ENCODE measurements at regions not wholly inside any gene's neighbourhood (a gene's known extent, or its start where the extent isn't known, plus 50 kb on each side); places are given as distances from the start of the nearest gene placed in this dataset.
A peak's percentile ranks its signal among the peaks of the same experiment; 100 is the strongest.

GRCh38 chr1:37096523-37096922, 62.2 kb upstream of the GRIK3 start:
- DNase-seq, result no peak
- Mint-ChIP-seq H3K36me3 (ENCODE audit: unreplicated experiment) (no peaks in the 10 kb centered on the region), H3K27ac (ENCODE audit: unreplicated experiment) (no peak overlapping the region), H3K4me3 (ENCODE audit: unreplicated experiment) (no peak overlapping the region), H3K27me3 (ENCODE audit: unreplicated experiment) (peaks cover 4% of the 10 kb centered on the region), H3K4me1 (ENCODE audit: low read depth, unreplicated experiment) (peaks cover 32% of the 10 kb centered on the region), H3K9me3 (ENCODE audit: unreplicated experiment) (peaks cover 3% of the 10 kb centered on the region)
- peak; percentile 64 for TF ChIP-seq CTCF (IDR thresholded peaks at IDR 0.05; ENCODE audit: partially characterized antibody, unreplicated experiment)

GRCh38 chr1:37097731-37098130, 63.4 kb upstream of the GRIK3 start:
- Mint-ChIP-seq H3K27ac (ENCODE audit: unreplicated experiment) (no peak overlapping the region), H3K36me3 (ENCODE audit: unreplicated experiment) (no peaks in the 10 kb centered on the region), H3K4me3 (ENCODE audit: unreplicated experiment) (no peak overlapping the region), H3K4me1 (ENCODE audit: low read depth, unreplicated experiment) (peaks cover 24% of the 10 kb centered on the region), H3K9me3 (ENCODE audit: unreplicated experiment) (peaks cover 3% of the 10 kb centered on the region), H3K27me3 (ENCODE audit: unreplicated experiment) (peaks cover 4% of the 10 kb centered on the region)
- DNase-seq, result no peak
- no peak for TF ChIP-seq CTCF (IDR thresholded peaks at IDR 0.05; ENCODE audit: partially characterized antibody, unreplicated experiment)

DNA sequence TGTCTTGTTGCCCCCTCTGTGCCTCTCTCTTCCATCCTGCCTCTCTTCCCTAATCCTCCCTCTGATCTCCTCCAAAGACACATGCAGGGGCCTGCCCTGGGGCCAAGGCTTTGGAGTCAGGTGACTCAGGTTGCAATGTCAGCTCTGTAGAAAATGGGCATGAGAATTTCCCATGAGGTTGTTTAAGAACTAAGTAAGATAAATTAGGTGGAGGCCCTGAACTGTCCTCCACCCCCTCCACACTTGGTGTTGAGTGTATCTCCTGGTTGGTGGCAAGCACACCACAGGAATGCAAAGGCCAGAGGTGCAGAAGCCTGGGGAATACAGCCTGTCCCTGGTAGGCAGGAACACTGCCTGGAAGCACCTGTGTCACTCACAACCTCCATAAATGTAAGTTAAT, 63.9 kb upstream of the GRIK3 start:
- Mint-ChIP-seq H3K27ac (ENCODE audit: unreplicated experiment) (no peak overlapping the region), H3K4me1 (ENCODE audit: low read depth, unreplicated experiment) (peaks cover 19% of the 10 kb centered on the region), H3K27me3 (ENCODE audit: unreplicated experiment) (peaks cover 4% of the 10 kb centered on the region), H3K36me3 (ENCODE audit: unreplicated experiment) (peaks cover 2% of the 10 kb centered on the region), H3K9me3 (ENCODE audit: unreplicated experiment) (peaks cover 3% of the 10 kb centered on the region), H3K4me3 (ENCODE audit: unreplicated experiment) (no peak overlapping the region)
- TF ChIP-seq CTCF (IDR thresholded peaks at IDR 0.05; ENCODE audit: partially characterized antibody, unreplicated experiment), result no peak
- DNase-seq, result no peak

DNA sequence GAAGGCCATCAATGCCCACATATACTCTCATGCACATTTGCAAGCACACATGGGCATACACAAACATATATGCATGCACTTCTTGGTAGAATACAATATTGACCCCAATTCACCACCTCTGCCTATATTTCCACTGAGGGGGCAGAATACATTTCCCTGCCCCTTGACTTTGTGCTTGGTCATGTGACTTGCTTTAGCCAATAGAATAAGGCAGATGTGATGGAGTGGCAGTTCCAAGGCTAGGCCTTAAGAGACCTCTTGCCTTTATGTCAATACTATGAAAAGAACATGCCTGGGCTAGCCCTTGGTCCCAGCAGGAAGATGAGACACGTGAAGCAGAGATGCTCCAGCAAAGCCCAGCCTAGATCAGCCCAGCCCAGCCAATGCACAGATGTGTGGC, 66.0 kb upstream of the GRIK3 start:
- Mint-ChIP-seq H3K36me3 (ENCODE audit: unreplicated experiment) (peaks cover 4% of the 10 kb centered on the region), H3K4me1 (ENCODE audit: low read depth, unreplicated experiment) (peaks cover 7% of the 10 kb centered on the region), H3K27ac (ENCODE audit: unreplicated experiment) (no peak overlapping the region), H3K4me3 (ENCODE audit: unreplicated experiment) (no peak overlapping the region), H3K9me3 (ENCODE audit: unreplicated experiment) (peaks cover 3% of the 10 kb centered on the region), H3K27me3 (ENCODE audit: unreplicated experiment) (peaks cover 4% of the 10 kb centered on the region)
- DNase-seq, result no peak
- no peak for TF ChIP-seq CTCF (IDR thresholded peaks at IDR 0.05; ENCODE audit: partially characterized antibody, unreplicated experiment)

DNA sequence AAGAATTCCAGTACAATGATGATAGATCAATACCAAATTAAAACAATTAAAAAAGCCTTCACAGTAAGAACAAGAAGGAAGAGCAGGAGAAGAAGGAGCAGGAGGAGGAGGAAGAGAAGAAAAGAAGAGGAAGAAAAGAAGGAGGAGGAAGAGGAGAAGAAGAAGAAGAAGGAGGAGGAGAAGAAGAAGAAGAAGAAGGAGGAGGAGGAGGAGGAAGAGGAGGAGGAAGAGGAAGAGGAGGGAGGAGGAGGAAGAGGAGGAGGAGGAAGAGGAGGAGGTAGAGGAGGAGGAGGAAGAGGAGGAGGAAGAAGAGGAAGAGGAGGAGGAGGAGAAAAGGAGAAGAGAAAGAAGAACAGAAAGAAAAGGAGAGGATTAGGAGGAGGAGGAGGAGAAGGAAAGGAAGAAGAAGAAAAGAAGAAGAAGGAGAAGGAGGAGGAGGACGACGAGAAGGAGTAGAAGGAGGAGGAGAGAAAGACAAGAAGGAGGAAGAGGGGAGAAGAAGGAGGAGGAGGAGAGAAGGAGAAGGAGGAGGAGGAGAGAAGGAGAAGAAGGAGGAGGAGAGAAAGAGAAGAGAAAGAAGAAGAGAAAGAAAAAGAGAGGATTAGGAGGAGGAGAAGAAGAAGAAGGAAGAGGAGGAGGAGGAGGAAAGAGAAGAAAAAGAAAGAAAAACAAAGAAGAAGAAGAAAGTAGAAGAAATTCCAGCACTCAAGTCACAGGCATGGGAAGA, 68.5 kb upstream of the GRIK3 start:
- Mint-ChIP-seq H3K27me3 (ENCODE audit: unreplicated experiment) (peaks cover 2% of the 10 kb centered on the region), H3K4me3 (ENCODE audit: unreplicated experiment) (no peak overlapping the region), H3K4me1 (ENCODE audit: low read depth, unreplicated experiment) (peaks cover 2% of the 10 kb centered on the region), H3K27ac (ENCODE audit: unreplicated experiment) (no peak overlapping the region), H3K36me3 (ENCODE audit: unreplicated experiment) (peaks cover 4% of the 10 kb centered on the region), H3K9me3 (ENCODE audit: unreplicated experiment) (no peaks in the 10 kb centered on the region)
- DNase-seq, result no peak
- TF ChIP-seq CTCF (IDR thresholded peaks at IDR 0.05; ENCODE audit: partially characterized antibody, unreplicated experiment), result no peak

All from glutamatergic neuron (in vitro differentiated cells).